CD4-positive, alpha-beta T cell treated with Interferon gamma for 1 hour (primary cell): ENCODE measurements at regions not wholly inside any gene's neighbourhood (a gene's known extent, or its start where the extent isn't known, plus 50 kb on each side); places are given as distances from the start of the nearest gene placed in this dataset.
"Not testable (repeated sequence)": the region's sequence is repeated elsewhere in the genome, so short reads cannot be mapped to it uniquely, and the experiment has no call there.

Experiments used
- DNase-seq: peaks from one replicate; pipeline ENCODE4 v3.0.0-alpha.2; 2020

GRCh38 chr7:68823996-68824780, 774.1 kb upstream of the AUTS2 start:
- DNase-seq, result no peak

- no peak for DNase-seq
These were observed 769.7 kb upstream of the AUTS2 start for GRCh38 chr7:68828575-68828974.

GRCh38 chr7:68833422-68833821, 764.9 kb upstream of the AUTS2 start:
- DNase-seq, result no peak

- no peak for DNase-seq
These were observed 759.3 kb upstream of the AUTS2 start for GRCh38 chr7:68839014-68839413.

GRCh38 chr7:68840991-68841390, 757.3 kb upstream of the AUTS2 start:
- DNase-seq, result no peak

GRCh38 chr7:68843985-68844384, 754.3 kb upstream of the AUTS2 start:
- not testable (repeated sequence) for DNase-seq

GRCh38 chr7:68846811-68847325, 751.4 kb upstream of the AUTS2 start:
- DNase-seq, result no peak

- DNase-seq, result no peak
These were observed 745.0 kb upstream of the AUTS2 start for GRCh38 chr7:68853254-68853653.

- no peak for DNase-seq
These were observed 740.7 kb upstream of the AUTS2 start for GRCh38 chr7:68857571-68857970.

GRCh38 chr7:68858497-68858896, 739.8 kb upstream of the AUTS2 start:
- DNase-seq, result no peak

- no peak for DNase-seq
These were observed 737.1 kb upstream of the AUTS2 start for GRCh38 chr7:68861171-68861570.

GRCh38 chr7:68862261-68862660, 736.0 kb upstream of the AUTS2 start:
- DNase-seq, result no peak

- DNase-seq, result no peak
These were observed 735.5 kb upstream of the AUTS2 start for GRCh38 chr7:68862736-68863135.

GRCh38 chr7:68865351-68866199, 732.7 kb upstream of the AUTS2 start:
- DNase-seq, result no peak

- no peak for DNase-seq
These were observed 732.1 kb upstream of the AUTS2 start for GRCh38 chr7:68866200-68866570.

GRCh38 chr7:68866721-68867120, 731.6 kb upstream of the AUTS2 start:
- not testable (repeated sequence) for DNase-seq

- DNase-seq, result no peak
These were observed 729.3 kb upstream of the AUTS2 start for GRCh38 chr7:68868978-68869377.

- no peak for DNase-seq
These were observed 724.7 kb upstream of the AUTS2 start for GRCh38 chr7:68873616-68874015.

- no peak for DNase-seq
These were observed 722.4 kb upstream of the AUTS2 start for GRCh38 chr7:68875857-68876256.

- DNase-seq, result not testable (repeated sequence)
These were observed 711.2 kb upstream of the AUTS2 start for GRCh38 chr7:68887116-68887515.

- no peak for DNase-seq
These were observed 709.3 kb upstream of the AUTS2 start for GRCh38 chr7:68888971-68889385.

GRCh38 chr7:68892236-68892635, 706.0 kb upstream of the AUTS2 start:
- no peak for DNase-seq

GRCh38 chr7:68893411-68893810, 704.9 kb upstream of the AUTS2 start:
- DNase-seq, result no peak

- DNase-seq, result not testable (repeated sequence)
These were observed 699.1 kb upstream of the AUTS2 start for GRCh38 chr7:68899156-68899555.
